ENCODE measurements at regions not wholly inside any gene's neighbourhood (a gene's known extent, or its start where the extent isn't known, plus 50 kb on each side); places are given as distances from the start of the nearest gene placed in this dataset.

DNA sequence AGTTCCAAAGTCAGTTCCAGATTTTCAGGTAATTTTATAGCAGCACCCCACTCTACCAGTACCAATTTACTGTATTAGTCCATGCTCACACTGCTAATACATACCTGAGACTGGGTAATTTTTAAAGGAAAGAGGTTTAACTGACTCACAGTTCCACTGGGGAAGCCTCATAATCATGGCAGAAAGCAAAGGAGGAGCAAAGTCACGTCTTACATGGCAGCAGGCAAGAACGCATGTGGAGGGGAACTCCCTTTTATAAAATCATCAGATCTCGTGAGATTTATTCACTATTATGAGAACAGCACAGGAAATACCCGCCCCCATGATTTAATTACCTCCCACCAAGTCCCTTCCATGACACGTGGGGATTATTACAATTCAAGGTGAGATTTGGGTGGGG, 142.4 kb downstream of the AHR start:
- WGBS = 88% methylated on average over 5 of the region's 5 CpGs
- H3K4me1 ChIP-seq = no peaks in the 10 kb centered on the region
- no peak for DNase-seq (ENCODE audit: extremely low spot score)
- no peak overlapping the region for H3K27ac ChIP-seq (replicated peaks in 1 of 4)
- H3K9me3 ChIP-seq = no peaks in the 10 kb centered on the region
- H3K27me3 ChIP-seq = no peaks in the 10 kb centered on the region
- no peaks in the 10 kb centered on the region for H3K36me3 ChIP-seq
- intact Hi-C loops (cut with DNase I) = no loop called here
- H3K4me3 ChIP-seq = no peak overlapping the region
- TF ChIP-seq POLR2A (IDR thresholded peaks at IDR 0.05; ENCODE audit: low read depth) (no peak), POLR2AphosphoS5 (IDR thresholded peaks at IDR 0.05) (no peak), EP300 (IDR thresholded peaks at IDR 0.05) (no peak)
- TF ChIP-seq, protein P1, sequence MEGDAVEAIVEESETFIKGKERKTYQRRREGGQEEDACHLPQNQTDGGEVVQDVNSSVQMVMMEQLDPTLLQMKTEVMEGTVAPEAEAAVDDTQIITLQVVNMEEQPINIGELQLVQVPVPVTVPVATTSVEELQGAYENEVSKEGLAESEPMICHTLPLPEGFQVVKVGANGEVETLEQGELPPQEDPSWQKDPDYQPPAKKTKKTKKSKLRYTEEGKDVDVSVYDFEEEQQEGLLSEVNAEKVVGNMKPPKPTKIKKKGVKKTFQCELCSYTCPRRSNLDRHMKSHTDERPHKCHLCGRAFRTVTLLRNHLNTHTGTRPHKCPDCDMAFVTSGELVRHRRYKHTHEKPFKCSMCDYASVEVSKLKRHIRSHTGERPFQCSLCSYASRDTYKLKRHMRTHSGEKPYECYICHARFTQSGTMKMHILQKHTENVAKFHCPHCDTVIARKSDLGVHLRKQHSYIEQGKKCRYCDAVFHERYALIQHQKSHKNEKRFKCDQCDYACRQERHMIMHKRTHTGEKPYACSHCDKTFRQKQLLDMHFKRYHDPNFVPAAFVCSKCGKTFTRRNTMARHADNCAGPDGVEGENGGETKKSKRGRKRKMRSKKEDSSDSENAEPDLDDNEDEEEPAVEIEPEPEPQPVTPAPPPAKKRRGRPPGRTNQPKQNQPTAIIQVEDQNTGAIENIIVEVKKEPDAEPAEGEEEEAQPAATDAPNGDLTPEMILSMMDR (IDR thresholded peaks at IDR 0.05) = no peak

DNA sequence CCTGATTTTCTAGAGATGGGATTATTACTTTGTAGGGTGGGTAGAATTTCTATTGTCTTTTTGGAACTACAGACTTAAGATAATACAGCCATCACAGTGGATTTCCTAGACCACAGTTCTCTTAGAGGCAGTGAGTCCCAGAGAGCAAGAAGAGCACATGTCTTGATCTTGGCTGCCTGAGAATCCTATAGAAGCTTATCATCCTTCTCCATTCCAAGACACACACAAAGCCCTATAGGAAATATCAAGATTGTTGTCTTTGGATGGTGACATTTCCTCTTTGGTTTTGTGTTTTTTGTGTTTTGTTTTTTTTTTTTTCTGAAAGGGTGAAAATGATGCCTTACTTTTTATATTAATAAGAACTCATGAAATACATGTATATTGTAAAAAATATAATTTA, 143.1 kb downstream of the AHR start:
- TF ChIP-seq EP300 (IDR thresholded peaks at IDR 0.05) = no peak
- no peak for TF ChIP-seq POLR2AphosphoS5 (IDR thresholded peaks at IDR 0.05)
- TF ChIP-seq, protein P1 (IDR thresholded peaks at IDR 0.05) = no peak
- no peak for TF ChIP-seq POLR2A (IDR thresholded peaks at IDR 0.05; ENCODE audit: low read depth)
- intact Hi-C loops (cut with DNase I) = no loop called here
- Histone ChIP-seq H3K36me3 (no peaks in the 10 kb centered on the region), H3K27me3 (no peaks in the 10 kb centered on the region), H3K27ac (replicated peaks in 1 of 4) (no peak overlapping the region), H3K4me1 (no peaks in the 10 kb centered on the region), H3K9me3 (no peaks in the 10 kb centered on the region), H3K4me3 (no peak overlapping the region)
- no peak for DNase-seq (ENCODE audit: extremely low spot score)

DNA sequence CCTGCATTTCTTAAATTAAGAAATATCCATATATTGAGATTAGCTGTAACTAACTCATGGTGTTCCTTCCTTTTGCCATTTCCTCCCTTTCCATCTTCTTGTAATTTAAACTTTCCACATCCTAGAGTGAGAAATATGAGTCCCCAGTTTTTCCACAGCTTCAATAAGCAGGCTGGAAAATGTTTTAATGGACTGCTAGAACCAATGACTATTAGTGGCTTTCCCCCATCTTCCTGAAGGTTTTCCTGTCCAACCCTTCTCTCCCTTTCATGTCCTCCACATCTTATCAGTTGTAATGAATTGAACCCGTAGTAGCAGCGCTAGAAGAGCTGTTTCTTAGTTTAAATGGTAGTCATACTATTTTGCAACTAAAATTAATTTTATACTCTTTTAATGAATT, 145.7 kb downstream of the AHR start:
- no peak for DNase-seq (ENCODE audit: extremely low spot score)
- Histone ChIP-seq H3K27ac (replicated peaks in 1 of 4) (peak overlapping the region in 1 of 4 donors; percentile 11), H3K4me1 (no peaks in the 10 kb centered on the region), H3K36me3 (no peaks in the 10 kb centered on the region), H3K9me3 (peaks cover 0 to 16% (median 14%) of the 10 kb centered on the region in 4 donors), H3K27me3 (no peaks in the 10 kb centered on the region), H3K4me3 (no peak overlapping the region)
- intact Hi-C loops (cut with DNase I) = no loop called here
- TF ChIP-seq POLR2AphosphoS5 (IDR thresholded peaks at IDR 0.05) = no peak
- TF ChIP-seq, protein P1 (IDR thresholded peaks at IDR 0.05) = no peak
- 95% methylated on average over 2 of the region's 2 CpGs for WGBS

DNA sequence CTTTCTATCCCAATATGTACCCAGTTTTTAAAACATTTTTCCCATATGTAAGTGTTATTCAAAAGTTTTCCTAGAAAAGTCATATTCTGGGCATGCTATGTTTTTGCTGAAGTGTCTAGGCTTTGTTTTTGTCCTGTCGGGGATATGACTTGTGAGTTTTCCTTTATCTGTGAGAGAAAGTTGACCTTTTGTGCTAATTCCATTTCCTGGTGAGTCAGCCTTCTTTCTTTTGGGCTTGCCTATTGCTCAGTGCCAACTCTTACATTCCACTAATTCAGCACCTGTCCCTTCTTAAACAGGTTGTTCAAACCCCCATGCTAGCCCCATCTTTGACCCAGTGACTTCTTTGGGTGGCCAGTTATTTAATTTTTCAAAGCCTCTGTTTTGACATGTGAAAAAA, 146.2 kb downstream of the AHR start:
- Histone ChIP-seq H3K9me3 (peaks cover 0 to 16% (median 14%) of the 10 kb centered on the region in 4 donors), H3K27me3 (no peaks in the 10 kb centered on the region), H3K27ac (replicated peaks in 1 of 4) (peak overlapping the region in 1 of 4 donors; percentile 11), H3K36me3 (no peaks in the 10 kb centered on the region), H3K4me1 (no peaks in the 10 kb centered on the region), H3K4me3 (no peak overlapping the region)
- TF ChIP-seq, protein P1 (IDR thresholded peaks at IDR 0.05) = no peak
- TF ChIP-seq POLR2A (IDR thresholded peaks at IDR 0.05; ENCODE audit: low read depth) (no peak), EP300 (IDR thresholded peaks at IDR 0.05) (no peak), POLR2AphosphoS5 (IDR thresholded peaks at IDR 0.05) (no peak)
- no peak for DNase-seq (ENCODE audit: extremely low spot score)
- intact Hi-C loops (cut with DNase I) = no loop called here
- WGBS = 18% methylated on average over 1 of the region's 1 CpG

- WGBS = 81% methylated on average over 4 of the region's 4 CpGs
- no peak for DNase-seq (ENCODE audit: extremely low spot score)
- TF ChIP-seq, protein P1 (IDR thresholded peaks at IDR 0.05) = no peak
- TF ChIP-seq POLR2AphosphoS5 (IDR thresholded peaks at IDR 0.05) (no peak), POLR2A (IDR thresholded peaks at IDR 0.05; ENCODE audit: low read depth) (no peak), EP300 (IDR thresholded peaks at IDR 0.05) (no peak)
- intact Hi-C loops (cut with DNase I) = no loop called here
- no peaks in the 10 kb centered on the region for H3K4me1 ChIP-seq
- H3K27ac ChIP-seq (replicated peaks in 1 of 4) = no peak overlapping the region
- H3K27me3 ChIP-seq = no peaks in the 10 kb centered on the region
- H3K4me3 ChIP-seq = no peak overlapping the region
- H3K36me3 ChIP-seq = no peaks in the 10 kb centered on the region
- H3K9me3 ChIP-seq = peaks cover 0 to 16% (median 14%) of the 10 kb centered on the region in 4 donors
Observed at GRCh38 chr7:17446340-17446739, 147.9 kb downstream of the AHR start.

All from esophagus muscularis mucosa (tissue), 4 donors.